D341Med (cell line): ENCODE measurements at regions not wholly inside any gene's neighbourhood (a gene's known extent, or its start where the extent isn't known, plus 50 kb on each side); places are given as distances from the start of the nearest gene placed in this dataset.
A peak's percentile ranks its signal among the peaks of the same experiment; 100 is the strongest.
"Not testable (repeated sequence)": the region's sequence is repeated elsewhere in the genome, so short reads cannot be mapped to it uniquely, and the experiment has no call there.

ENCODE experiments used
- DNase-seq: peaks from one replicate; pipeline ENCODE4 v3.0.0; 2012; ENCODE audit warnings: low spot score

- DNase-seq: peak; percentile 4
Observed at GRCh38 chr22:11606047-11607000, 3921.7 kb upstream of the OR11H1 start.

GRCh38 chr22:11607215-11607614, 3920.8 kb upstream of the OR11H1 start:
- not testable (repeated sequence) for DNase-seq

- DNase-seq: not testable (repeated sequence)
Observed at GRCh38 chr22:11608486-11608885, 3919.5 kb upstream of the OR11H1 start.

GRCh38 chr22:11609193-11609592, 3918.8 kb upstream of the OR11H1 start:
- DNase-seq: not testable (repeated sequence)

- not testable (repeated sequence) for DNase-seq
Observed at GRCh38 chr22:11611280-11611679, 3916.7 kb upstream of the OR11H1 start.

- DNase-seq: peak; percentile 3
Observed at GRCh38 chr22:11611876-11612275, 3916.1 kb upstream of the OR11H1 start.

DNA sequence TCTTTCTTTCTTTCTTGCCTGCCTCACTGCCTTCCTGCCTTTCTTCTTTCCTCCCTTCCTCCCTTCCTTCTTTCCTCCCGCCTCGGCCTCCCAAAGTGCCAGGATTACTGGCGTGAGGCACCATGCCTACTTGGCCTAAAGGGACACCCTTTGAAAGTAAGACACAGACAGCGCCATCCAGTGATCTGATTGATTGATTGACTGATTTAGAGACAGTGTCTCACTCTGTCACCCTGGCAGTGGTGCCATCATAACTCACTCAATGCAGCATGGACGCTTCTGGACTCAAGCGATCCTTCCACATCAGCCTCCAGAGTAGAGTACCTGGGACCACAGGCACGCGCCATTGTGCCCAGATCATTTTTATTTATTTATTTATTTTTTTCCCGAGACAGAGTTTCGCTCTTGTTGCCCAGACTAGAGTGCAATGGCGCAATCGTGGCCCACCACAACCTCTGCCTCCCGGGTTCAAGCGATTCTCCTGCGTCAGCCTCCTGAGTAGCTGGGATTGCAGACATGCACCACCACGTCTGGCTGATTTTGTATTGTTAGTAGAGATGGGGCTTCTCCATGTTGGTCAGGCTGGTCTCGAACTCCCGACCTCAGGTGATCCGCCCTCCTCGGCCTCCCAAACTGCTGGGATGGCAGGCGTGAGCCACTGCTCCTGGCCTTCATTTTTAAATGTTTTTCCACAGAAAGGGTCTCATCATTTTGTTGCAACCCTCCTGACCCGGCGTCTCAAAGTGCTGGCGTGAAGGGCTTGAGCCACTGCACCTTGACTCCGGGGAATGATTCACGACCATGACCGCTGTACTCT, 3914.7 kb upstream of the OR11H1 start:
- DNase-seq: not testable (repeated sequence)

DNA sequence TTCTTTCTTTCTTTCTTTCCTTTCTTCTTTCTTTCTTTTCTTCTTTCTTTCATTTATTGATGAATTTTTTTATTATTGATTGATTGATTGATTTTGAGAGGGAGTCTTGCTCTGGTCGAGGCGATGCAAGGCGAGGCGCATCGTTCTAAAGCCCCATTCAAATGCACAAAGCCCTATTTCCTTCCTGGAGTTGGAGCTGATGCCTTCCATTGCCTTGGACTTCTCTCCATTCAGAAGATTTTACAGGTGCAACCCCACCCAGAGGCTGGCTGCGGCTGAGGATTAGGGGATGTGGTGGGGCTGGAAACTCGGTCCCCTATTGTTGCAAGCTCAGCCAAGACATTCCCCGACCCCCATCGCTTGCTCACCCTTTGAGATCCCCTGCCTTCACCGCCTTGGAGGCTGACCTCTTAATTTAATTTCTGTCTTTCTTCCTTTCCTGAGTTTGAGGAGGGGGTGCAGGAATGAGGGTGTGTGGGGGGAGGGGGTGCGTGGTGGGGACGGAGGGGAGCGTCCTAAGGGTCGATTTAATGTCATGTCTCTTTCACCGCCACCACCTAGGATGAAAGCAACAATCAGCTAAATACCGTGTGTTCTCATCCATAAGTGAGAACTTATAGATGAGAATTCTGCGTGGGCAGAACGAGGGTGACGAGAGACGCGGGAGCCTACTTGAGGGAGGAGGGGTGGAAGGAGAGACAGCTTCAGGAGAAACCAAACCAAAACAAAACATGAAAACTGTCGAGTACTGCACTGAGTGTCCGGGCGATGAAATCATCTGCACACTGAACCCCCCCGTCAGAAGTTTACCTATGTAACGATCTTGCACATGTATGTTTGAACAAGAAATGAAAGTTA, 3913.9 kb upstream of the OR11H1 start:
- peak; percentile 7 for DNase-seq

DNA sequence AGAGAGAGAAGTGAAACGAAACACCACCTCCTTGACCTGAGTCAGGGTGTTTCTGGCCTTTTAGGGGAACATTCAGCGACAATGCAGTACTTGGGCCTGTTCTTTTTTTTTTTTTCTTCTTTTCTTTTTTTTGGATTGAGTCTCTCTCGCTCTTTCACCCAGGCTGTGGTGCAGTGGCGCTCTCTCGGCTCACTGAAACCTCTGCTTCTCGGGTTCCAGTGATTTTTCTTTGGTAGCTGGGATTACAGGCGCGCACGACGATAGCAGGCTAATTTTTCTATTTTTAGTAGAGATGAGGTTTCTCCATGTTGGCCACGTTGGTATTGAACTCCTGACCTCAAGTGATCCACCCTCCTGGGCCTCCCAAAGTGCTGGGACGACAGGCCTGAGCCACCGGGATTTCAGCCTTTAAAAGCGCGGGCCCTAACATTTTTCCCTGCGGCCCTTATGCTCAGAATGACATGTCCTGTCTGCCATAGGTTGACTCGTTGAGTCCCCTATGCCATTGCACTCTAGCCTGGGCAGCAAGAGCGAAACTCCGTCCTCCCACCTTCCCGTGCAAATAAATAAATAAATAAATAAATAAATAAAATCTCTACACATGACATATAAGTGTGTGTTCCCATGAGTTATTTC, 3913.1 kb upstream of the OR11H1 start:
- DNase-seq: not testable (repeated sequence)

DNA sequence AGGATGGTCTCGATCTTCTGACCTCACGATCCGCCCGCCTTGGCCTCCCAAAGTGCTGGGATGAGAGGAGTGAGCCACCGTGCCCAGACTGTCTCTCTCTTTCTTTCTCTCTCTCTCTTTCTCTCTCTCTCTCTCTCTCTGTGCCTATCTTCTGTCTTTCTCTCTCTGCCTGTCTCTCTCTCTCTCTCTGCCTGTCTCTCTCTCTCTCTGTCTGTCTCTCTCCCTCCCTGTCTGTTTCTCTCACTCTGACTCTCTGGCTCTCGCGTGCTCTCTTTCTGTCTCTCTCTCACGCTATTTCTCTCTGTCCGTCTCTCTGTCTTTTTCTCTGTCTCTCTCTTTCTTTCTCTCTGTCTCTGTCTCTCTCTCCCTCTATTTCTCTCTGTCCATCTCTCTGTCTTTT, 3911.2 kb upstream of the OR11H1 start:
- DNase-seq: no peak

DNA sequence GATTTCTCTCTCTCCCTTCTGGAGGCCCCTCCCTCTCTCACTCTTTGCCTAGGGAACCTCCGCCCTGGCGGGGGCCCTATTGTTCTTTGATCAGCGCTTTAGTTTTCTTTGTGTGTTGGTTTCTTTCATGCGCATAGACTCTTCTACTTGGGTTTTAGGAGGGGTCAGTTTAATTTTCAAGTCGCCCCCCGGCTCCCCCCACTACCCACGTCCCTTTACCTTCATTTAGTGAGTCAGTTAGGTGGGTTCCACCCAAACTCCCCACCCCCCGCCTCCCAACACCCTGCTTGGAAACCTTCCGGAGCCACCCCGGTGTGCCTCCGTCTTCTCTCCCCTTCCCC, 3909.7 kb upstream of the OR11H1 start:
- DNase-seq: not testable (repeated sequence)

- not testable (repeated sequence) for DNase-seq
Observed at GRCh38 chr22:11618688-11619087, 3909.3 kb upstream of the OR11H1 start.

DNA sequence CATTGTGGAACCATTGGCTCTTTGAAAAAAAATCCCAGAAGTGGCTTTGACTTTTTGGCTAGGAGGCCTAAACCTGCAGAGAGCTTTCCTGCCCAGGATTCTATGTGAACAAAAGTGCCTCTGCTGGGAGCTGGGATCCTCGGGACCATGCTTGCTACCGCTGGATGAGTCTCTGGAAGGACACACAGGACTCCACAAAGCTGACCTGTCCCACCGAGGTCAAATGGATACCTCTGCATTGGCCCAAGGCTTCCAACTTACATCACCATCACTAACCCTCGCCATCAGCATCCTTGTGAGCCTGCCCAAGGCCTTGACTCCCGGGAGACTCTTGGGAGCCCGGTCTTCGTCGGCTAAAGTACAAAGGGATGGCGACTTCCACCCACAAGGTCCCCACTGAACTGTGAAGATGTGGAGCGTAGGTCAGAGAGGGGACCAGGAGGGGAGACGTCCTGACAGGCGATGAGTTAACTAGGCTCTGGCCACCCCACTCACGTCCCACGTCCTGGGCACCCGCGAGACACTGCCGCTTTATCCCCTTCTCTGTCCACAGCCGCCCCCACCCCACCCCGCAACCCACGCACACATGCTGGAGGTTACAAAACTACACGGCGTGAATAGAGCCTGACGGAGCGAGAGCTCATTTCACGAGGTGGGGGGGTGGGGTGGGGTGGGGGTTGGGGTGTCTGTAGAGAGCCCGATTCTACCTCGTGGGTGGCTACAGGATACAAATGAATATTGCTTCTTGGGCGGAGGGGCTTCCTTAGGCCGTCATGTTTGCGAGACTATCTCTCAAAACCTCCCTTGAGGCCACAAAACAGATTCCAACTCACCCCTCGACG, 3906.8 kb upstream of the OR11H1 start:
- peak; percentile 16 for DNase-seq

DNA sequence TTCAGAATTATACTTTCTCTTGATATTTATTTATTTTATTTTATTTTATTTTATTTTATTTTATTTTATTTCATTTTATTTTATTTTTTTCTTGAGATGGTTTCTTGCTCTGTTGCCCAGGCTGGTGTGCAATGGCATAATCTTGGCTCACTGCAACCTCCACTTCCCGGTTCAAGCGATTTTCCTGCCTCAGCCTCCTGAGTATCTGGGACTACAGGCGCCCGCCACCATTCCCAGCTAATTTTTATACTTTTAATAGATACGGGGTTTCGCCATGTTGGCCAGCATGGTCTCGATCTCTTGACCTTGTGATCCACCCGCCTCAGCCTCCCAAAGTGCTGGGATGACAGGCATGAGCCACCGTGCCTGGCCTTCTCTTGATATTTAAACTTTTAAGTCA, 3905.2 kb upstream of the OR11H1 start:
- not testable (repeated sequence) for DNase-seq

DNA sequence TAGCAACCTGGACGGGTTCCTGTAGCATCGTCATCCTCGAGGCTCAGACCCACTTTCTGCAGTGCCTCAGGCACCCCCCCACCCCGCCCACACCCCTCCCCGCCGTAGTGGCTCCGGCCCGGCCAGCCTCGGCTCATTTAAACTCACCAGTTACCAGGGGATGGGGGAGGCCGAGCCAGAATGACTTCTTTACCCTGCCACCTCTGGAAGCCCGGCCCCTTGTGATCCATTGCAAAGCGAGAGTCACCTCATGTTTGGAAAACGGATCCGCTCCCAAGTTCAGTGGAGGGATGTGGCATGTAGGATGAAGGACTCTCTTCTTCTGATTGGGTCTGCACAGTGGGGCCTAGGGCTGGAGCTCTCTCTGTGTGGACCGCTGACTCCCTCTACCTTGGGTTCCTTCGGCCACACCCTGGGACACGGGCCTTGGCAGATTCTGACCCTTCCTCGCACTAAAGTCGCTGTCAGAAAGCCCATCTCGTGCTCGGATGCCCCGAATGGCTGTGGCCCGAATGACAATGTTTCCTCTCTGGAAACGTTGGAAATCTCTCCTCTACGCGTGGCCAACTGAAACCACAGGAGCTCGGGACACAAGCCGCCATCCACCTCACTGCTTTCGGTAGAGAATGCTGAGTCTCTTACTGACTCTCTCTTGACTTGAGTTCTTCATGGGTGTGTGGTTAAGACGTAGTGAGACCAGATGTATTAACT, 3902.1 kb upstream of the OR11H1 start:
- DNase-seq: peak; percentile 8

- no peak for DNase-seq
Observed at GRCh38 chr22:11626422-11626773, 3901.6 kb upstream of the OR11H1 start.

DNA sequence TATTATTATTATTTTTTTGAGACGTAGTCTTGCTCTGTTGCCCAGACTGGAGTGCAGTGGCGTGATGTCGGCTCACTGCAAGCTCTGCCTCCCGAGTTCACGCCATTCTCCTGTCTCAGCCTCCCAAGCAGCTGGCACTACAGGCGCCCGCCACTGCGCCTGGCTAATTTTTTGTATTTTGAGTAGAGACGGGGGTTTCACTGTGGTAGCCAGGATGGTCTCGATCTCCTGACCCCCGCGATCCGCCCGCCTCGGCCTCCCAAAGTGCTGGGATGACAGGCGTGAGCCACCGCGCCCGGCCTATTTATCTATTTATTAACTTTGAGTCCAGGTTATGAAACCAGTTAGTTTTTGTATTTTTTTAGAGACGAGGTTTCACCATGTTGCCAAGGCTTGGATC, 3901.0 kb upstream of the OR11H1 start:
- not testable (repeated sequence) for DNase-seq

DNA sequence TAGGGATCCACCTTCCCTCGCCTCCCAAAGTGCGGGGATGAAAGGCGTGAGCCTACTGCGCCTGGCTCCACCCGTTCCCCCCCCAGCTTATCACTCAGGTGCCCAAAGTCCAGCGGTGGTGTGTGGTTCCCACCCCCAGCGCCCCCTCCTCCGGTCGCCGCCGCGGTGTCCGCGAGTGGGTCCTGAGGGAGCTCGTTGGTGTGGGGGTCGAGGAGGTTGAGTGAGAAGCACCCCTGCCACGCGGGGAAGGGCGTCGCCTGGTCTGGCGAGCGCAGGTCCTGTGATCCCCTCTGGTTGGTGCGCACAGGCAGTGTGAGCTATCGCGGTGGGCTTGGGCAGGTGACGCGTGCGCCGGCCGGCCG, 3900.6 kb upstream of the OR11H1 start:
- DNase-seq: no peak

DNA sequence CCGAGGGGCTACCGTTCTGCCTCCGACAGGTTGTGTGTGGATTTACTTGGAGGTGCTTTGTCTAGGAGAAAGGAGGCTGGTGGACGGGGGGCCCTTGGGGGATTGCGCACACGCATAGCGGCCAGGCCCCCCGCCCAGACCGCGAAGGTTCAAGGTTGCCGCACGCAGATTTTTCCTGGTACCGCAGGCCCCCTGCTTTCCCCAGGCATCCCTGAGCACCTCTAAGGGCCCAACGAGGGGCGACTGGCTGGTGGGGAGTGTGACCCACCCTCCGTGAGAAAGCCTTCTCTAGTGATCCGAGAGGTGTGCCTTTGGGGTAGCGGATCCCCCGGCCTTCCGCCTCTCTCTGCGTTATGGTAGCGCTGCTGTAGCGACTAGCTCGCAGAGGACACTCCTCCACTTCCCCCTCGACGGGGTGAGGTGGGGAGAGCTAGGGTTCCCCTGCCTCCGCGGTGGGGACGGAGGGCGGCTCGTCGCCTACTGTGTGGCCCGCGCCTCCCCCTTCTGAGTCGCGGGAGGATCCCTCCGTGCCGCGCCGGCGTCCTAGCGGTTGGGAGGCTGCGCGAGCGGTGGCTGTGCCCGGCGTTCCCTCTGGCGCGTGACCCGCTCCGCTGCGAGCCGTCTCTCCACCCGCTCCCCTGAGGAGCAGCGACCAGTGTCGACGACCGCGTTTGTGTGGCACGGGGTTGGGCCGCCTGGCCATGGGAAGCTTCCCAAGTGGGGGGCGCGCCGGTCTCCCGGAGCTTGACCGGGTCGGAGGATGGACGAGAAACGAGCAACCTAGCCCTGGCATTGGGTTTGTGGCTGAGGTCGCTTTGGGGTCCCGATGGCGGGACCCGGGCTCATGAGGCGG, 3900.0 kb upstream of the OR11H1 start:
- peak; percentile 33 for DNase-seq
